ENCODE measurements at regions not wholly inside any gene's neighbourhood (a gene's known extent, or its start where the extent isn't known, plus 50 kb on each side); places are given as distances from the start of the nearest gene placed in this dataset.

DNA sequence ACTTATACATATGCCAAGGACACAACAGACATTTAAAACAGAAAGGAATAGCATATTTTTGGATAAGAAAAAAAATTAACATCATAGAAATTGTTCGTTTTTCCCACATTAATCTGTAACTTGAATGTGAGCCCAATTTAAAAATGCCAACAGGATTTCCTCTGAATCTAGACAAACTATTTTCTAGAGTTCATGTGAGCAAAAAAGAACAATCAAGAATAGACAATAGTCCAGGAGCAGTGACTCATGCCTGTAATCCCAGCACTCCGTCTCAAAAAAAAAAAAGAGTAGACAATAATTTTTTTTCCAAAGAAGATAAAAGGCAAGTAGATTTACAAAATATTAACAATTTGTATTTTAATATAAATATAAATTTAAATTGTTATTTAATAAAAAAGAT, 73.7 kb upstream of the DUSP21 start:
- Histone ChIP-seq H3K9me3 (no peaks in the 10 kb centered on the region), H3K27ac (no peak overlapping the region), H3K36me3 (no peaks in the 10 kb centered on the region), H3K27me3 (no peaks in the 10 kb centered on the region), H3K4me1 (no peaks in the 10 kb centered on the region), H3K4me3 (no peak overlapping the region)
- no peak for DNase-seq
- 44 to 83% methylated on average over 2 of the region's 2 CpGs for WGBS, 2 donors
- no peak for TF ChIP-seq EP300 (IDR thresholded peaks at IDR 0.05)
- TF ChIP-seq CTCF (IDR thresholded peaks at IDR 0.05) = no peak
- TF ChIP-seq POLR2A (IDR thresholded peaks at IDR 0.05) = no peak
- TF ChIP-seq POLR2AphosphoS5 (IDR thresholded peaks at IDR 0.05) = no peak
- intact Hi-C loops (cut with DNase I) = no loop called here

- Histone ChIP-seq H3K27me3 (no peaks in the 10 kb centered on the region), H3K4me1 (no peaks in the 10 kb centered on the region), H3K4me3 (no peak overlapping the region), H3K36me3 (no peaks in the 10 kb centered on the region), H3K9me3 (no peaks in the 10 kb centered on the region), H3K27ac (no peak overlapping the region)
- TF ChIP-seq CTCF (IDR thresholded peaks at IDR 0.05) = no peak
- TF ChIP-seq EP300 (IDR thresholded peaks at IDR 0.05) = no peak
- no peak for TF ChIP-seq POLR2A (IDR thresholded peaks at IDR 0.05)
- no peak for TF ChIP-seq POLR2AphosphoS5 (IDR thresholded peaks at IDR 0.05)
- intact Hi-C loops (cut with DNase I) = no loop called here
- no peak for DNase-seq
- WGBS, 2 donors = 77 to 87% methylated on average over 5 of the region's 5 CpGs
These were observed 76.5 kb upstream of the DUSP21 start for GRCh38 chrX:44767308-44767707.

DNA sequence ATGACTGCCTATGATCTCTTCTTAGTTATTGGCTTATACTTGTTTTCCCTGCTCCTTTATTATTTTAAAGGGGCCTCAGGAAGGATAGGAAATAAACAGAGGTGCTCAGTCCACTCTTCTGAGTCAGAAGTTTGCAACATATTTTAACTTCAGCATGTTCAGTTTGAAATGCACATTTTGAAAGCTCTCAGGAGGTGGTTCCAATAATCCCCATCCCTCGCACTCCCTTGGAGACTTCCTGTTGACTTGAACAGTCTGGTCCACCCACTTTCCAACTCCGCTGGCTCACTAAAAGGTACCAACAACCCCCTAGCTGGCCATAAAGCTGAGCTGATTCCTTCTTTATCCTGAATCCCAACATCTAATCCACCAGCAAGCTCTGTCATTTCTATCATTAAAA, 78.3 kb upstream of the DUSP21 start:
- Histone ChIP-seq H3K4me3 (no peak overlapping the region), H3K4me1 (no peaks in the 10 kb centered on the region), H3K36me3 (no peaks in the 10 kb centered on the region), H3K9me3 (no peaks in the 10 kb centered on the region), H3K27me3 (no peaks in the 10 kb centered on the region), H3K27ac (no peak overlapping the region)
- WGBS, 2 donors = 75 to 82% methylated on average over 2 of the region's 2 CpGs
- TF ChIP-seq POLR2A (IDR thresholded peaks at IDR 0.05) = no peak
- no peak for TF ChIP-seq POLR2AphosphoS5 (IDR thresholded peaks at IDR 0.05)
- TF ChIP-seq EP300 (IDR thresholded peaks at IDR 0.05) = no peak
- TF ChIP-seq CTCF (IDR thresholded peaks at IDR 0.05) = no peak
- DNase-seq = no peak
- intact Hi-C loops (cut with DNase I) = no loop called here

DNA sequence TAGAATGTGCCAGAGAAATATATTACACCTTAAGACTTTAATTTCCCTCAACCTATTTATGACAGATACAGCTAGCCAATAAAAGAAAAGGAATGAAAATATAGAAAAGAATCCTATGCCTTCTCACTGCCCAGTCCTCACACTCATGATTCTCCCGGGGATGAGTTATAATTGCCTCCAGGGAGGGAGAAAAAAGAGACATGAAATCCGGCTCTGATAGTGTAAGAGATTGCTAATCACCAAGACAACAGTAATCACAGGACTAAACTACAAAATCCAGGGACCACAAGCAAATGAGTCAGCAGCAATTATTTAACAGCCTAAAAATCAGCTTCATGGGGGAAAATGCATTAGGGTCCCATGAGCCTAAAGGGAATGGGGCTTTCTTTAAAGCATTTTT, 95.9 kb upstream of the DUSP21 start:
- Histone ChIP-seq H3K4me1 (no peaks in the 10 kb centered on the region), H3K27ac (no peak overlapping the region), H3K27me3 (no peaks in the 10 kb centered on the region), H3K9me3 (no peaks in the 10 kb centered on the region), H3K36me3 (no peaks in the 10 kb centered on the region), H3K4me3 (no peak overlapping the region)
- DNase-seq = no peak
- WGBS, 2 donors = 10 to 41% methylated on average over 2 of the region's 2 CpGs
- intact Hi-C loops (cut with DNase I) = no loop called here
- TF ChIP-seq POLR2AphosphoS5 (IDR thresholded peaks at IDR 0.05) (no peak), EP300 (IDR thresholded peaks at IDR 0.05) (no peak), POLR2A (IDR thresholded peaks at IDR 0.05) (no peak), CTCF (IDR thresholded peaks at IDR 0.05) (no peak)

GRCh38 chrX:44747317-44747716, 96.5 kb upstream of the DUSP21 start:
- H3K4me1 ChIP-seq = no peaks in the 10 kb centered on the region
- no peak overlapping the region for H3K27ac ChIP-seq
- no peaks in the 10 kb centered on the region for H3K36me3 ChIP-seq
- H3K27me3 ChIP-seq = no peaks in the 10 kb centered on the region
- WGBS, 2 donors = 57 to 62% methylated on average over 2 of the region's 2 CpGs
- no peak for DNase-seq
- no peak for TF ChIP-seq EP300 (IDR thresholded peaks at IDR 0.05)
- TF ChIP-seq CTCF (IDR thresholded peaks at IDR 0.05) = no peak
- no peak for TF ChIP-seq POLR2A (IDR thresholded peaks at IDR 0.05)
- TF ChIP-seq POLR2AphosphoS5 (IDR thresholded peaks at IDR 0.05) = no peak
- H3K4me3 ChIP-seq = no peak overlapping the region
- no peaks in the 10 kb centered on the region for H3K9me3 ChIP-seq
- intact Hi-C loops (cut with DNase I) = no loop called here
